HG03025 (cell line): ENCODE measurements at regions not wholly inside any gene's neighbourhood (a gene's known extent, or its start where the extent isn't known, plus 50 kb on each side); places are given as distances from the start of the nearest gene placed in this dataset.

Source experiments
- ATAC-seq: cut with Tn5 transposase; IDR thresholded peaks from one replicate; pipeline ENCODE4 v1.9.1; 2021; ENCODE audit warnings: mild to moderate bottlenecking, moderate library complexity; ENCODE audit not compliant: unreplicated experiment, low FRiP score

DNA sequence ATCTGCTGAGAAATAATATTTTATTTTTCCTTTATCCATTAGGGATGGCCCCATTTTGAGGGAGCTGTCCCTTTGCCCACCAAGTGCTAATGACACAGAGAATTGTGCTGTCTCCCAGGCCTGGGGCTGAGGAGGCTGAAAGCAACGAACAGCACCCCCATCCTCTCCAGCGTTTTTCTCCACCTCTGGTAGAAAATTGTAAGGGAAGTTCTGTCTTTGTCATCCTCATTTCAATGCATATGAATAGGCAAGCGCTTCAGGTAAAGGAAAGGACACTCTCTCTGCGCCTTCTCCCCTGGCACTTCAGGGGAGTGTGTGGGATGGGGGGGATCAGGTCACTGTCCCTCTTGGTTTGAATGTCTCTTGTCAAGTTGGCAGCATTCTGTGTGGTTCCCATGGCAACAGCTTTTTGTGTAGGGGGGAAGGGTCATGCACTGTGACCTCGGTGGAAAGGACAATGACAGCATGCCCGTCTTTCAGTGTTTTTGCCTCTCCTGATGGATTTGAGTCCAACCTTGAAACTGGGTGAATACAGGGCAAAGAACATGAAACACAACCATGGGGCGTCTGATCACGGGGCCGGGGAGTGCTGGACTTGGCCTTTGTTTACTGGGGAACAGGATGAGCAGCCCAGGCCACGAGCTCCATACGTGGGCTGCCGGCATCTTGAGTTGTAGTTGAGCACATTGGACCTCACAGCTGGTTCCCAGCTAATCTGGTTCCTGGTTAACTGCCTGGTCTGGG lies 230.2 kb downstream of the VRK1 start:
- ATAC-seq, result no peak

DNA sequence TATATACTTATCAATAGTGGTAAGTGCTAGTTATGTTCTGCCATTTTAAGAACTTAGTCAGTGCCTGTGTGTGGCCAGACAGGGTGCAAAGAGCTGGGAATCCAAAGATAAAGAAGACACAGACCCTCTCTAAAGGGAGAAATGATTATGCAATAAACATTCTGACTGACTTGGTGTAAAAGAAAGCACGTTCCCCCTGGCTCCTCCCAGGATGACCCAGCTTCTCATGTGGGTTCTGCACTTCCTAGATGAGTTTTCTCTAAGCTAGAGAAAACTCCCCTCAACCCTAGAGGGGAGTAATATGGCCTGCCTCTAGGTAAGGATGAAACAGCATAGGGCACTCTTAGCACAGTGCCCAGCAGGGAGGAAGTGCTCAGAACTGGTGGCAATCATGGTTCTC lies 231.2 kb downstream of the VRK1 start:
- no peak for ATAC-seq

DNA sequence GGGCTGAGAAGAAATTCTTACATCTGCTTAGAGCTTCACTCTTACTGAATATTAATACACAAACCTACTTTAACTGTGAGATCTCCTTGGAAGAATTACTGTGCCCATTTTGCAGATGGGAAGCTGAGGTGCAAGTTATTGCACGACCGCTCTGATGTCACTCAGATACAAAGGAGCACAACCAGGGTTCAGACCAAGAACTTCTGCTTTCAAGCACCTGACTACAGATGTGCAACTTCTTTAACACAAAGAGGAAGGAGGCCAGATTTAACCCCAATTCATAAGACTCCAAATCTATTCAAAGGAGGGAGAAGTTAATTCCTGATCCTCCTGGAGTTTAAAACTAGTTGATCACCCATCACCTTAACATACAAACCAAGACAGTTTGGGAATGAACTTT lies 232.6 kb downstream of the VRK1 start:
- no peak for ATAC-seq

DNA sequence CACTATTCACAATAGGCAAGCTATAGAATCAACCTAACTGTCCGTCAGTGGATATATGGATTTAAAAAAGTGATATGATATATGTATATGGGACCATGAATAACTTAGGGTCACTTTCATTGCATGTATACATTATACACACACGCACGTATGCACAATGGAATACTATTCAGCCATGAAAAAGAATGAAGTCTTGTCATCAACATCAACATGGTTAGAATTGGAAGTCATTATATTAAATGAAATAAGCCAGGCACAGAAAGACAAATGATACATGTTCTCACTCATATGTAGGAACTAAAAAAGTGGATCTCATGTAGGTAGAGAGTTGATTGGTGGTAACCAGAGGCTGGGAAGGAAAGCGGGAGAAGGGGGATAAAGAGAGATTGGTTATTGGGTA lies 234.3 kb downstream of the VRK1 start:
- no peak for ATAC-seq

DNA sequence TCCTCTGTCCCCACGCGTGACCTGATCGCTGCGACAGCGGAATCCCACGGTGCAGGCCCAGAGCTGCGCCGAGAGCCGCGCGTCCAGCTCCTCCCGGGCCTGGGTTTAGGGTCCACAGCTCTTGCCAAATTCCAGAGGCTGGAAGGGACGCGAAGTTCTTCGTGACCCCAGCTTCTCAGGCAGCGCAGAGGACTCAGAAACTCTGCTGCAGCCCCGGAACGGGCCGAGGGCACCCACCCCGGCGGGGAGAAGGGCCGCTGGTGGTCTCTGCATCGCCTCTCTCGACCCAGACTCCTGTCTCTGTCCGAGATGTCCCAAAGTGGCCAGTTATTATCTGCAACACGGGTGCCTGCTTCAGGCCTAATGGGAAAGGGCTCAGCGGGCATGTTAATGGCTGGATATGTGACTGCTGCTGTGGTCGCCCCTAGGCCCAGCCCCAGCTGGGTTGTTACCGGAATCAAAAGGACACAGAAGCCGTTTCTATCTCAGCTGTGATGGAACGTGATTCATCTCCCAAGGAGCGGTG lies 236.4 kb downstream of the VRK1 start:
- no peak for ATAC-seq

DNA sequence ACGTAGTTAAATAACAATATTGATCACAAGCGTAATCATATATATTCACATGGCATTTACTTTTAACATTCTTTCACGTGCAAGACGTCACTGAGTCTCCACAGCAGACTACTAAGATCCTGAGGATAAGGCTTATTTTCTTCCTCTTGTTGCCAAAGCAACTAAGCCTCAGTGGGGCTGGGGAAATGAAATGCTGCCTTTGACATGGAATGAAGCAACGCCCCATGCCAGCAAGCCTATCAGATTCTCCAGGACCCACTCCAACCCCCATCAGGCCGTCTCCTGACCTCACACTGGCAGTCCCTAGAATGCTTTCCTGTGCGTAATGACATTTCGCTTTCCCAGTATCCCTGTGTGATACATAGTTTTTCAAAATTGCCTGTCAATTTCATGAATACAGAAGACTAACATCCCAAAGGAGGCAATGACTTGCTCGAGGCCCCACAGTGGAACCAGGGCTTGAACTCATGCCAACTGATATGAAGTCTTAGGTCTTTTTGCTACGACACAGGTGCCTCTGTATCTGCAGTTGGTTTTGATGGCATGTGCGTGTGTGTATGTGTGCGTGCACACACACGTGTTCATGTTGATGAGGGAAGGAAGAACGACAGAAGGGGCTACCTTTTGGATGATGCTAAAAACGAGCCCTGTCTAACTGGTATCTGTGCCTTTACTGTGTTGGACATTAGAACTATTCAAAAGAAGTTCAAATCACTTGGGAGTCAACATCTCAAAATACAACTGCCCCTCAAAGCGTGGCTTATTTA lies 239.1 kb downstream of the VRK1 start:
- no peak for ATAC-seq

DNA sequence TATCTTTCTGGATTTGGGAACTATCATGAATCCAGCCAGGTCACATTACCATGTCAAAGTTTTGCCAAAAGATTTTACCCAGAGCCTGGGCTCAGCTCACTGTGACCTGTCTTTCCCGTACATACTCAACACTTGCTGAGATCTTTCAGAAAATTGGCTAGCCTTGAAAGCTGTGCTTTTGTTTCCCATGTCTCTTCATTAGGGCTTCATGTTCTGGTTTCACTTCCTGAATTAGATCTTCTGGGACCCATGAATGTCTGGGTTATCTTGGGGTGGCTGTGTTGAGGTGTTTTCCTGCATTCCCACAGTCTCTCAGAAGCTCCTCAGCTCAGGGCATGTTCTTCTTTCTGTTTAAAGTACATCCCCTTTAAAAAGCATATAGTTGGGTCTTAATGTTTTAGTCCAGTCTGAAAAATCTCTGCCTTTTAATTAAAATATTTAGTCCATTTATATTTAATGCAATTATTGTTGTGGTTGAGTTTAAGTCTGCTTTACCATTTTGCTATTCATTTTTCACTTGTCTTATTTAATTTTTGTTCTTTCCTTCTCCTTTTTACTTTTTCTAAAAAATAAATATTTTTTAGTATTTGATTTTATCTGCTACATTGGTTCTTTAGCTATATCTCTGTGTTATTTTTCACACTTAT lies 242.7 kb downstream of the VRK1 start:
- no peak for ATAC-seq

DNA sequence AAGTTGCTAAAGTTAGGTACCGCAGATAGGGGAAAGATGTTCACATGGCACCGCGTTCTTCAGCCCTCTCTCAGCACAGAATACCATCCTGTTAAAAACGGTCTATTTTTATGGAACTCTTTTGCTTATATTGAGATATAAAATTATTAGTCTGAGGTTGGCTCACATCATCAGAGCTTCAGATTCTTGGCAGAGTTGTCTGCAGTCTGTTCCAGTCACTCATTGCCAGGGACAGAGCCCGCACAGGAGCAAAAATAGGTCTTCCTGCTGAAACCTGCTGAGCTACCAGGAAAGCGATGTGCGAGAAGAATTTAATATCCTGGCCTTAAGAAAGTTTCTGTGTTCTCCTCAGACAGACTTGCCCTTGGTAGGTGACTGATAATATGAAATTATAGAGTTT lies 249.8 kb downstream of the VRK1 start:
- ATAC-seq, result no peak

DNA sequence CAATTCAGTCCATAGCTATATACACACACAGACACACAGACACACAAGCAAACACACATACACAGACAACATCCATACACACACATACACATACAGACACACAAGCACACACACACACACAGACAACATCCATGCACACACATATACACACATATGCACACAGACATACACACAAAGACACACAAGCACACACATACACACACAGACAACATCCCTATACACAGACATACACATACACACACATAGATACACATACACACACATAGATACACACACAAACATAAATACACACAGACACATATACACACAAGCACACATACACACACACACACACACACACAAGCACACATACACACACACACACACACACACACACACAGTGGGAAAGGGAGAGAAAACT lies 254.8 kb downstream of the VRK1 start:
- ATAC-seq, result no peak

DNA sequence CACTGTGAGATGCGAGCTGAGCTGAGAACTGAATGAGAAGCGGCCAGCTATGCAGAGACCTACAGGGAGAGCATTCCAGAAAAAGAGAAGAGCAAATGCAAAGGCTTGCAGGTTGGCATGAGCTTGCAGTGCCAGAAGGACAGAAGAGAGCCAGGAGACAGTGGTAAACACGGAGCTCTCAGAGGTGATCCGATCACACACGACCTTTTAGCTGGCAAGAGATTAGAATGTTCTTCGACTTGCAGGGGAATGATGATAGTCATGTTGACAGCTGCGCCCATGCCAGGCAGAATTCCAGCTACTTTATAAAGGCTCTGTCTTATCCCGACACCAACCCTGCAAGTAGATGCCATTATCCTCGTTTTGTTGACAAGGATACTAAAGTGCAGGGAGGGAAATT lies 256.8 kb downstream of the VRK1 start:
- no peak for ATAC-seq

DNA sequence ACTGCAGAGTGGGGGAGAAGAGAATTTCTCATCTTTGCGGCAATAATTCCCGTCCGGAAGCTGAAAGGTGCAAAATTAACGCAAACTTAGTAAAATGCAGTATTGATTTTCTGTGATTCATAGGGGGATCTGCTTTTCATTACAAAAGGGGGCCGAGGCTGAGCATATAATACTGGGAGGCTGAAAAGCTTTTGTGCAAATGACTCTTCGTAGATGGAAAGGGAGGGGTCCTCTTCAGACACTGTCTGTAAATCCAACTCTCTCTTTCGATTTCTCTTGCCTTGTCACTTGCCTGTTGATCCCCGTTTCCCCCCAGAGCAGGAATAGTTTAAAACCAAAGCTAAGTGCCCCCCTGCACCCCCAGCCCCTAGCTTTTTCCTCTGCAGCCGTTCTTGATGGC lies 258.2 kb downstream of the VRK1 start:
- no peak for ATAC-seq

DNA sequence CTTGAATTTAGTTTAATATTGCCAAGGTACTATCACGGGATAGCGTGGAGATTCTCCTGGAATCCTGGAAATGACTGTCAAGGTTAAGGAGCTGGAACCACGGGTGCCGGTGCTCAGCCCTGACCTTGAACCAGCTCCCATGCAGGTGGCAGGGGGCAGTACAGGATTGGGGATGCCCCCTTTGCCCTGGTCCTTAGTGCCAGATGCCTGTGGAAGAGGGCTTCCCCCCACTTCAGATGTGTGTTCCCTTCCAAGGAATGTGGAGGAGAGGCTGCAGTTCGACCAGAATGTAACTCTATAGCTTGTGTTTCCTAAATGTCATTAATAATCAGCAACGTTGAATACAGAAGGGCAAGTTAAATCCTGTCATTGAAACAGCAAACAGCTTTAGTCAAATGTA lies 258.9 kb downstream of the VRK1 start:
- no peak for ATAC-seq

DNA sequence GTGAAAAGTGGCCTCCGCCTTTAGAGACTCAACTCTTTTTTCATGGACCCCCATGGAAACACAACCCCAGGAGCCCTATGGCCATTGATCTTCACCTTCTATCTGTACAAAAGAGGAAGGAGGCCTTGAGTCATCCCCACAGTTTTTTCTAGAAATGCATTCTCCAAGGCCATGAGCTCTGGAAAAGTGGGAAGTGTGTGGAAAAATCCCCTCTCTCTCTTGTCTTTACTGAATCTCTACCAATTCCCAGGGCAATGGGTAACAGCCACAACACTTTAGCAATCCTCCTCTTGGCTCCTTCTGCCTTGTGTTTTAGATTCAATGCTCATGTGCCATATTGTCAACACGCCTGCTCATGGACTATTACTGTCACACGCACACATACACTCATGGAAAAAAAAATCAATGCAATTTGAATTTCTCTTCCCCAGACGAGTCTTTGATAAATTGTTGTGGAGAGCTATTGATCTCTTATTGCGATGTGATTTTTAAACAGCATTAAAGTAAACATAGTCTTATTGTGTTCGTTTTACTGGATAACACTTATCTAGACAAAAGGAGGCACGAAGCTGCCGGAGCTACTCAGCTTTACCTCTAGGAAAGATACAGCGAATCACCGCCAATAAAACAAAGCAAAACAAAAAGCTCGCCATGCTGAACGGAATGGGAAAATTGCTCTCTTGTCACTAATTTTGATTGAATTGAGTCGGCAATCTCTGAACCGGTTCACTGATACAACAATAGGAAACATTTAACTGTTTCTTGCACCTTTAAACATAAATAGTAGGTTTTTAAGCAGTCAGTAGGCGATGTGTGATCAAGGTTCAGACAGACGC lies 260.3 kb downstream of the VRK1 start:
- ATAC-seq, result no peak

DNA sequence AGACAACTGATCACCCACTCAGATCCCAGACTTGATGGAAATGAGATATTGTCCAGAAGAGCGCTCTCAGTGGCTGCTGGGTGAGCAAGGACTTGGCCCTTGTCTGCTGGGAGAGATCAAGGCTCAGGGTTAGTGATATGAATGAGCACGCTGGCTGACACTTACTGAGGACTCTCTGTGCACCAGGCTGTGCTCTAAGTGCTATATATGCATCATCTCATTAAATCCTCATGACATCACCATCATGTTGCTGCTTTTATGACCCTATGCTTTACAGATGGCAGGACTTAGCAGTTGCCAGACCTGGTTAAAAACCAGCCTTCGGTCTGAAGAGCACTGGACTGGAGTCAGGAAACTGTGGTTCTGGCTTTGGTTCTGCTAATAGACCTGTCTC lies 260.9 kb downstream of the VRK1 start:
- no peak for ATAC-seq

DNA sequence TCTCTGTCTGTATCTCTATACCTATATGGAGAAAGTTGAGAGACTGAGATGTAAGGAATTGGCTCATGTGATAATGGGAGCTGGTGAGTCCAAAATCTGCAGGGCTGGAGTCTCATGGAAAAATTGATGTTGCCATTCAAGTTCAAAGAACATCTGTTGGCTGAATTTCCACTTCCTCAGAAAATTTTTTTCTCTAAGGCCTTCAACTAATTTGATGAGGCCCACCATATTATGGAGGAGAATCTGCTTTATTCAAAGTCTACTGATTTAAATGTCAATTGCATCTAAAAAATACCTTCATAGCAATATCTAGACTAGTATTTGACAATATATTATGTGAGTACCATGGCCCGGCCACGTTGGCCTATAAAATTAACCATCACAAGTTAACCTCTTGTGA lies 261.4 kb downstream of the VRK1 start:
- no peak for ATAC-seq

DNA sequence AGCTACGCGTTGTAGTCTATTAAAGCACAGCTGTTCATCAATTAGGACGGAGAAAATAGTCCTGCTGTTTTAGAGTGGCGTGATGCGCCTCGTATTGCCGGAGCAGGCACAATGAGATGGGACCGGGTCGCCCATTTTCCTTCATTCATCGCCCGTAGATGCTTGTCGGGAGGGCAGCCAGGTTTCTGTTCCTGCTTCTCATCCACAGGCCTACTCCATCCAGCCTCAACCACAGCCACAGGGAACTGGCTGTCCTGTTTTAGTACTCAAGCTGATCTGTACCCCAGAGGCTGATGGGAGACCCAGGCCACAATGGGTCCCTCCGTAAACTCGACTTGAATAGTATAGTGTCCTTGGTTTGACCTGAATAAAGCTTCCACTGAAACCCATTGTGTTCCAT lies 264.0 kb downstream of the VRK1 start:
- no peak for ATAC-seq

DNA sequence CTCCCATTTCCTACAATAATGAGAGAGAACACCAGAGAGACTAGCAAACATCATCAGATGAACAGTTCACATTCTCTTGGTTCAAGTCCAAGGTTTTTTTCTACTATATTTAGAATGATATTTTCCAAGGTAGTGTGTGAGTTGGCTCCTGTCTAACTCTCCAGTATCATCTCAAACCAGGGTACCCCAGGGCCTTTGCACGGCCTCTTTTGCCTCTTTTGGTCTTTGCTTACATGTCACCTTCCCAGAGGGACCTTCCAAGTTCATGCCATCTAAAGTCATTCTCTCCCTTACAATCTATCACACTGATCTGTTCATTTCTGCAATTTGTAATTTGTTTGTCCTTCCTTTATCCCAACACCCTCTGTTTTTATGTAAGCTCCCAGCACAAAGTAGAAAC lies 264.5 kb downstream of the VRK1 start:
- no peak for ATAC-seq

DNA sequence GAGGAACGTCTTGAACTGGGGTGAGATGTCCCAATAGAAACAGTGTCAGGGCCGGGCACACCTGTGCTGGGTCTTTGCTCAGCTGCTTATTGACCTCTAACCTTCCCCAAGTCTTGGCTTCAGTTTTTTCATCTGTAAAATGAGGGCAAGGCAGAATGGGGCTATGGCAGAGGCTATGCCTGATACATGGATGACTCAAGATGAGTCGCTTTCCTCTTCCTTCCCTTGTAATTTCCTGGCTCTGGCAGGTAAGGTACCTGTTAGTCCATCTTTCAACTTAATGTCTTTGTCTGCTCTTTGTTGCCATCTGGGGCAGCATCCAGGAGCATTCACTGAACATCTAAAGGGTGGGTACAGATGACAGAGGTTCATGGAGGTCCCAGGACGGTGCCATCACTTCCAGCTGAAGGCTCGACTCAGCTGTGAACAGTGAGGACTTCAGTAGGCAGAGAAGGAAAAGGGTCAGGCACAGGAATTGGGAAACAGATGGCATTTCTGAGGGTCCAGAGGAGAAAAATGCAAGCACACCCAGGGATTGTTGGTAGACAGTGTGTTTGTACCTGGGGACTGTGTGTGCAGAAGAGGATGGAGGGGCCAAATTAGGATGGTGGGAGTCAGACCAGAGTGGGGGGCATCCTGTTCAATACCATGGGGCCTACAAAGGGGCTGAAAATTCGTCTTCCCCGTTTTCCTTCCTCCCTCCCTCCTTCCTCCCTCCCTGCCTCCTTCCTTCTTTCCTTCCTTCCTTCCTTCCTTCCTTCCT lies 268.3 kb downstream of the VRK1 start:
- ATAC-seq, result no peak

DNA sequence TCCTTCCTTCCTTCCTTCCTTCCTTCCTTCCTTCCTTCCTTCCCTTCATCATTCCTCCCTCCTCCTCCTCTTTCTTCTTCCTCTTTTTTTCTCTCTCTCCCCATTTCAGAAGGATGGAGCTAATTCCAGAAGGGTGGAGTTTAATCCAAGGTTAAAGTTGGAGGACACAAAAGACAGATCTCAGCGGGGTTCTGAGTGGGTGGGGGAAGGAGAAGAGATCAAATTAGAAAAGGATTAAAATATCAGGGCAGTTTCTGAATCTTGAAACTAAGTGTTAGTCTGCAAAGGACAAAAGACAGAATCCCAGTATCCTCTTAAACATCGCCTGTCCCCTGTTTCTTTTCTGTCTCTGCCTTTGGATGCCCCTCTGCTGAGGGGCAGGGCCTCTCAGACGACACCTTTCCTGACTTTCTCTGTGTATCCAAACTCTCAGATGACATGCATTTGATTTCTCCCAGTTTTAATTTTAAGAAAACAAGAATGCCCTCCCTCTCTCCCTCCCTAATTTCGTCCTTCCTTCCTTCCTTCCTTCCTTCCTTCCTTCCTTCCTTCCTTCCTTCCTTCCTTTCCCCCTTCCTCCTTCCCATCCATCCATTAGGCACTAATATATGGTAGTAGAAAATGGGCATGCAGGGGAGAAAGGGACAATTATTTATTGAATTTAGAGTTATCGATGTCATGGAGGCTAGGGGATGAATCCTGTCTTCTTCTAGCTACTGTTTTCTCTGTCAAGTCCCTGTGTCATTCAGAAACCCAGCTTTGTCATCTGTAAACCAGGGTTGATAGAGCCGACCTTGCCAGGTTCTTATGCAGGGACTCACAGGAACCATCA lies 269.1 kb downstream of the VRK1 start:
- no peak for ATAC-seq
